GM23338 (cell line): ENCODE measurements at regions not wholly inside any gene's neighbourhood (a gene's known extent, or its start where the extent isn't known, plus 50 kb on each side); places are given as distances from the start of the nearest gene placed in this dataset.

Experiments
- ATAC-seq: fragments of 200-7000 bp; cut with Tn5 transposase; 3 replicates; pipeline ENCODE4 v1.9.1; 2020
- DNase-seq: peaks from one replicate; pipeline ENCODE4 v3.0.0-alpha.2; 2015; ENCODE audit warnings: low spot score
- H2AFZ ChIP-seq: fragments of 200-600 bp; sonication (generic); 2 replicates; pipeline ENCODE4 v1.8.0; 2016; ENCODE audit warnings: antibody characterized with exemption, mild to moderate bottlenecking, moderate library complexity
- H3F3A ChIP-seq: fragments of 200-600 bp; sonication (generic); replicated peaks from 2 replicates; pipeline ENCODE4 v1.8.0; 2017; ENCODE audit warnings: antibody characterized with exemption, mixed run types, low read depth
- H3K27ac ChIP-seq: fragments of 200-600 bp; sonication (generic); 2 replicates; pipeline ENCODE4 v1.6.1; 2016; ENCODE audit warnings: low read depth
- H3K27me3 ChIP-seq: fragments of 200-600 bp; sonication (generic); 2 replicates; pipeline ENCODE4 v1.8.0; 2016; ENCODE audit warnings: mild to moderate bottlenecking, mixed run types, moderate library complexity; ENCODE audit not compliant: insufficient read depth
- H3K36me3 ChIP-seq: fragments of 200-600 bp; sonication (generic); 2 replicates; pipeline ENCODE4 v1.8.0; 2016; ENCODE audit warnings: mild to moderate bottlenecking; ENCODE audit not compliant: insufficient read depth
- H3K4me1 ChIP-seq: fragments of 200-600 bp; sonication (generic); 2 replicates; pipeline ENCODE4 v1.8.0; 2016; ENCODE audit warnings: mild to moderate bottlenecking, moderate library complexity; ENCODE audit not compliant: insufficient read depth
- H3K4me2 ChIP-seq: fragments of 200-600 bp; sonication (generic); 2 replicates; pipeline ENCODE4 v1.7.1; 2017; ENCODE audit warnings: mixed run types
- H3K4me3 ChIP-seq: fragments of 200-600 bp; sonication (generic); 2 replicates; pipeline ENCODE4 v1.6.1; 2016; ENCODE audit warnings: mixed run types
- H3K79me2 ChIP-seq: fragments of 200-600 bp; sonication (generic); replicated peaks from 2 replicates; pipeline ENCODE4 v1.8.0; 2017; ENCODE audit warnings: mild to moderate bottlenecking; ENCODE audit not compliant: insufficient read depth
- H3K9me2 ChIP-seq: fragments of 200-600 bp; sonication (generic); 2 replicates; pipeline ENCODE4 v1.8.0; 2017; ENCODE audit not compliant: insufficient read depth
- H4K20me1 ChIP-seq: fragments of 200-600 bp; sonication (generic); replicated peaks from 2 replicates; pipeline ENCODE4 v1.8.0; 2017; ENCODE audit warnings: mild to moderate bottlenecking; ENCODE audit not compliant: insufficient read depth
- H3K27ac Mint-ChIP-seq: 2 replicates; pipeline ENCODE4 v1.8.0; 2020; ENCODE audit warnings: inconsistent platforms, mild to moderate bottlenecking, moderate library complexity, mixed read lengths
- H3K27me3 Mint-ChIP-seq: 3 replicates; pipeline ENCODE4 v1.8.0; 2022; ENCODE audit warnings: low read depth, mild to moderate bottlenecking, moderate library complexity, mixed read lengths, inconsistent platforms; ENCODE audit not compliant: insufficient read depth, poor library complexity
- H3K36me3 Mint-ChIP-seq: 3 replicates; pipeline ENCODE4 v1.8.0; 2021; ENCODE audit warnings: low read depth, mild to moderate bottlenecking, inconsistent platforms, moderate library complexity, mixed read lengths
- H3K4me1 Mint-ChIP-seq: 3 replicates; pipeline ENCODE4 v1.8.0; 2020; ENCODE audit warnings: mild to moderate bottlenecking, inconsistent platforms, mixed read lengths
- H3K4me3 Mint-ChIP-seq: 3 replicates; pipeline ENCODE4 v1.8.0; 2021; ENCODE audit warnings: moderate library complexity, mild to moderate bottlenecking, inconsistent platforms, mixed read lengths
- H3K9me3 Mint-ChIP-seq: 3 replicates; pipeline ENCODE4 v1.8.0; 2020; ENCODE audit warnings: moderate library complexity, mild to moderate bottlenecking, inconsistent platforms, mixed read lengths
- CTCF ChIP-seq, 2 experiments: fragments of 200-600 bp in 1 of 2; sonication (generic) in 1 of 2; conservative IDR thresholded peaks; 2 replicates each; pipeline versions ENCODE4 v1.5.1 to v1.6.1; 2016 to 2017; ENCODE audit warnings: antibody characterized with exemption in 2 of 2, low read depth in 2 of 2, mild to moderate bottlenecking in 2 of 2, moderate library complexity in 1 of 2
- ETS1 ChIP-seq: IDR thresholded peaks from 2 replicates; pipeline ENCODE4 v1.6.1; 2016; ENCODE audit warnings: antibody characterized with exemption
- EZH2 ChIP-seq: fragments of 200-600 bp; sonication (generic); IDR thresholded peaks from one replicate; pipeline ENCODE4 v1.8.0; 2017; ENCODE audit warnings: antibody characterized with exemption, mild to moderate bottlenecking, low read depth; ENCODE audit not compliant: unreplicated experiment
- JUNB ChIP-seq: IDR thresholded peaks from one replicate; pipeline ENCODE4 v1.6.1; 2016; ENCODE audit warnings: antibody characterized with exemption; ENCODE audit not compliant: unreplicated experiment
- NANOG ChIP-seq: IDR thresholded peaks from 2 replicates; pipeline ENCODE4 v1.6.1; 2016; ENCODE audit warnings: antibody characterized with exemption, borderline replicate concordance
- POLR2AphosphoS5 ChIP-seq: IDR thresholded peaks from 2 replicates; pipeline ENCODE4 v1.6.1; 2016; ENCODE audit warnings: antibody characterized with exemption, low read depth
- REST ChIP-seq: IDR thresholded peaks from one replicate; pipeline ENCODE4 v1.6.1; 2018; ENCODE audit warnings: antibody characterized with exemption; ENCODE audit not compliant: unreplicated experiment
- STAT1 ChIP-seq: IDR thresholded peaks from one replicate; pipeline ENCODE4 v1.6.1; 2016; ENCODE audit warnings: antibody characterized with exemption; ENCODE audit not compliant: unreplicated experiment
- ZNF114 ChIP-seq: fragments of 250-450 bp; sonication (Bioruptor Pico); IDR thresholded peaks from 2 replicates; pipeline ENCODE4 v1.5.0; 2020; ENCODE audit warnings: mild to moderate bottlenecking, moderate library complexity

GRCh38 chrX:16278927-16279326, 111.6 kb downstream of the MAGEB17 start (continued):
- no peak for TF ChIP-seq REST
- no peak for TF ChIP-seq EZH2

GRCh38 chrX:16282209-16282608, 114.9 kb downstream of the MAGEB17 start:
- no peaks in the 10 kb centered on the region for H3K4me1 ChIP-seq
- no peak overlapping the region for H3K4me3 ChIP-seq
- H3K79me2 ChIP-seq, result no peaks in the 10 kb centered on the region
- no peaks in the 10 kb centered on the region for H3K36me3 ChIP-seq
- ATAC-seq (no peak), DNase-seq (no peak)
- no peak overlapping the region for H2AFZ ChIP-seq
- no peaks in the 10 kb centered on the region for H3K27me3 ChIP-seq
- H3K9me2 ChIP-seq, result no peaks in the 10 kb centered on the region
- no peaks in the 10 kb centered on the region for H3F3A ChIP-seq
- H3K36me3 Mint-ChIP-seq, result peaks cover 24% of the 10 kb centered on the region; the same call in 2 of the 3 replicates
- H3K27ac Mint-ChIP-seq, result no peak overlapping the region
- peaks cover 5% of the 10 kb centered on the region; the same call in 2 of the 3 replicates for H3K9me3 Mint-ChIP-seq
- no peak overlapping the region for H3K4me2 ChIP-seq
- peaks cover 3% of the 10 kb centered on the region; the same call in 1 of the 3 replicates for H3K4me1 Mint-ChIP-seq
- H3K27ac ChIP-seq, result no peak overlapping the region
- peaks cover 4% of the 10 kb centered on the region for H3K27me3 Mint-ChIP-seq
- H3K4me3 Mint-ChIP-seq, result no peak overlapping the region
- H4K20me1 ChIP-seq, result no peaks in the 10 kb centered on the region
- TF ChIP-seq JUNB (no peak), REST (no peak), STAT1 (no peak), POLR2AphosphoS5 (no peak), ETS1 (no peak), NANOG (no peak), ZNF114 (CRISPR knock-in tag) (no peak), EZH2 (no peak), CTCF (conservative IDR thresholded peaks at IDR 0.05; ENCODE audit: low read depth in 2 of 2) (no peak)
